ENCODE measurements at regions not wholly inside any gene's neighbourhood (a gene's known extent, or its start where the extent isn't known, plus 50 kb on each side); places are given as distances from the start of the nearest gene placed in this dataset.

GRCh38 chr7:126140858-126141466 is 1111.8 kb downstream of the GRM8 start:
- H3K4me1 ChIP-seq, result no peaks in the 10 kb centered on the region
- DNase-seq, result no peak
- H3K36me3 ChIP-seq (ENCODE audit: low read depth, missing control alignments), result no peaks in the 10 kb centered on the region
- TF ChIP-seq CTCF (IDR thresholded peaks at IDR 0.05) (no peak), POLR2A (IDR thresholded peaks at IDR 0.05) (no peak)
- H3K4me3 ChIP-seq, result no peak overlapping the region
- H3K27me3 ChIP-seq, result no peaks in the 10 kb centered on the region
- intact Hi-C loops (cut with DNase I; ENCODE audit: low total_unique reads), result no loop called here
- H3K9me3 ChIP-seq, result no peaks in the 10 kb centered on the region
- no peak overlapping the region for H3K27ac ChIP-seq

- Histone ChIP-seq H3K9me3 (no peaks in the 10 kb centered on the region), H3K27ac (no peak overlapping the region), H3K4me3 (no peak overlapping the region), H3K36me3 (ENCODE audit: low read depth, missing control alignments) (no peaks in the 10 kb centered on the region), H3K4me1 (no peaks in the 10 kb centered on the region), H3K27me3 (no peaks in the 10 kb centered on the region)
- TF ChIP-seq POLR2A (IDR thresholded peaks at IDR 0.05) (no peak), CTCF (IDR thresholded peaks at IDR 0.05) (no peak)
- DNase-seq, result no peak
- intact Hi-C loops (cut with DNase I; ENCODE audit: low total_unique reads), result no loop called here
- 55 to 58% methylated on average over 1 of the region's 1 CpG for WGBS, 2 donors
These were observed 1132.8 kb downstream of the GRM8 start for GRCh38 chr7:126119981-126120380.

GRCh38 chr7:126103582-126103981 is 1149.2 kb downstream of the GRM8 start:
- Histone ChIP-seq H3K9me3 (no peaks in the 10 kb centered on the region), H3K4me1 (no peaks in the 10 kb centered on the region), H3K27ac (no peak overlapping the region), H3K4me3 (no peak overlapping the region), H3K36me3 (ENCODE audit: low read depth, missing control alignments) (no peaks in the 10 kb centered on the region), H3K27me3 (no peaks in the 10 kb centered on the region)
- DNase-seq, result no peak
- TF ChIP-seq POLR2A (IDR thresholded peaks at IDR 0.05), result no peak
- no peak for TF ChIP-seq CTCF (IDR thresholded peaks at IDR 0.05)
- intact Hi-C loops (cut with DNase I; ENCODE audit: low total_unique reads), result no loop called here
- WGBS, 2 donors, result 35 to 43% methylated on average over 1 of the region's 1 CpG

- Histone ChIP-seq H3K36me3 (ENCODE audit: low read depth, missing control alignments) (no peaks in the 10 kb centered on the region), H3K4me1 (no peaks in the 10 kb centered on the region), H3K4me3 (no peak overlapping the region), H3K27me3 (no peaks in the 10 kb centered on the region), H3K9me3 (no peaks in the 10 kb centered on the region), H3K27ac (no peak overlapping the region)
- TF ChIP-seq CTCF (IDR thresholded peaks at IDR 0.05), result no peak
- no peak for DNase-seq
- intact Hi-C loops (cut with DNase I; ENCODE audit: low total_unique reads), result no loop called here
These were observed 1153.4 kb upstream of the POT1 start for GRCh38 chr7:126083014-126083413.

- H3K36me3 ChIP-seq (ENCODE audit: low read depth, missing control alignments), result no peaks in the 10 kb centered on the region
- no peak overlapping the region for H3K27ac ChIP-seq
- no peak overlapping the region for H3K4me3 ChIP-seq
- H3K27me3 ChIP-seq, result no peaks in the 10 kb centered on the region
- TF ChIP-seq POLR2A (IDR thresholded peaks at IDR 0.05) (no peak), CTCF (IDR thresholded peaks at IDR 0.05) (no peak)
- intact Hi-C loops (cut with DNase I; ENCODE audit: low total_unique reads), result no loop called here
- DNase-seq, result no peak
- no peaks in the 10 kb centered on the region for H3K4me1 ChIP-seq
- no peaks in the 10 kb centered on the region for H3K9me3 ChIP-seq
These were observed 1150.0 kb upstream of the POT1 start for GRCh38 chr7:126079581-126079980.

All from testis (tissue), 2 donors.